ENCODE measurements at regions not wholly inside any gene's neighbourhood (a gene's known extent, or its start where the extent isn't known, plus 50 kb on each side); places are given as distances from the start of the nearest gene placed in this dataset.
"Not testable (repeated sequence)": the region's sequence is repeated elsewhere in the genome, so short reads cannot be mapped to it uniquely, and the experiment has no call there.

DNA sequence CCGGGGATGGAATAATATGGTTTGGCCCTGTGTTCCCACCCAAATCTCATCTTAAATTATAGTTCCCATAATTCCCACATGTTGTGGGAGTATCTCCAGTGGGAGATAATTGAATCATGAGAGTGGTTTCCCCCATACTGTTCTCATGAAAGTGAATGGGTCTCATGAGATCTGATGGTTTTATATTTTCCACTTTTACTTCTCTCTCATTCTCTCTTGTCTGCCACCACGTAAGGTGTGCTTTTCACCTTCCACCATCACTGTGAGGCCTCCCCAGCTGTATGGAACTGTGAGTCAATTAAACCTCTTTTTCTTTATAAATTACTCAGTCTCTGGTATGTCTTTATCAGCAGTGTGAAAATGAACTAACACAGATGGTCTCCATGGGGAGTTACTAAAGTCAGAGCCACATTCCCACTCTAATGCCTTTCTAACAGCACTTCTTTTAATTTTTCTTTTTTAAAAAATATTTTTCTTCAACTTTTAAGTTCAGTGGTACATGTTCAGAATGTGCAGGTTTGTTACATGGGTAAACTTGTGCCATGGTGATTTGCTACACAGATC is 306.6 kb downstream of the DTHD1 start:
- DNase-seq (ENCODE audit: low read depth in 2 of 2, low spot score in 1 of 2), result no peak

DNA sequence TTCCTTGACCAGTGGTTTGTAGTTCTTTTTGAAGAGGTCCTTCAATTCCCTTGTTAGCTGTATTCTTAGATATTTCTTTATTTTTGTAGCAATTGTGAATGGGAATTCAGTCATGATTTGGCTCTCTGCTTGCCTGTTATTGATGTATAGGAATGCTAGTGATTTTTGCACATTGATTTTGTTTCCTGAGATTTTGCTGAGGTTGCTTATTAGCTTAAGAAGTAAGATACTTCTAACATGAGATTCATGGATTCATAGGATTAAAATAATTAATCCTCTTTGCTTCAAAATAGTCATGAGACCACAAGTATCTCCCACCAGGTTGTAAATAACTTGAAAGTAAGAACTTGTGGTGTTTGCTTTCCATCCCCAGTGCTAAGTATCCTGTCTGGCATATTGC is 308.9 kb downstream of the DTHD1 start:
- no peak for DNase-seq (ENCODE audit: low read depth in 2 of 2, low spot score in 1 of 2)

DNA sequence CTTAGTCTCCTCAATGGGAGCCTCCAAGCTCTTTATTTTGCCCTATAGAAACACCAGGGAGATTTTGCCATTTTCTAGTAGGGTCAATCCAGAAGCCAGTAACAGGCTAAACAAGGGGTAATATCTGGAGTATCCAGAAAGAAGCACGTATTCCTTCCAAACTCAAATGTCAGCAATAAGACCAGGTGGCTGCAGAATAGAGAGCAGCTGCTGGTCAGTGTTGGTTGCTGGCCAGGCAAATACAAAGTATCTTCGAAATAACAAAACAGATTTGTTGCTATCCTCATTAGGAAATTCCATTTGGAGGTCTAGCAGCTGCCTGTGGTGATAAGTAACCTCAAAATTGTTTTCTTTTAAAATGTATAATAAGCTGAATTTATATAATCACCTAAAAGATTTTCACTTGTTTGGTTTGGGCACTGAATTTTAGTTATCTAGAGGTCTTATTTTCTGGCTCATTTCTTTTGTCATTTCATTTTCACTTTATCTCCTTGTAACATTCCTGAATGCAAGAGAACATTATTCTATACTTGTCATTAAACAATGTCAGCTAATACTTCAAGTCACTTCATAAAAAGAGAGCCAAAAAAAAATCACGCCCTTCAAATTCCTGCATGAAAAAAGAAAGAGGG is 320.6 kb downstream of the DTHD1 start:
- DNase-seq (ENCODE audit: low read depth in 2 of 2, low spot score in 1 of 2), result no peak

DNA sequence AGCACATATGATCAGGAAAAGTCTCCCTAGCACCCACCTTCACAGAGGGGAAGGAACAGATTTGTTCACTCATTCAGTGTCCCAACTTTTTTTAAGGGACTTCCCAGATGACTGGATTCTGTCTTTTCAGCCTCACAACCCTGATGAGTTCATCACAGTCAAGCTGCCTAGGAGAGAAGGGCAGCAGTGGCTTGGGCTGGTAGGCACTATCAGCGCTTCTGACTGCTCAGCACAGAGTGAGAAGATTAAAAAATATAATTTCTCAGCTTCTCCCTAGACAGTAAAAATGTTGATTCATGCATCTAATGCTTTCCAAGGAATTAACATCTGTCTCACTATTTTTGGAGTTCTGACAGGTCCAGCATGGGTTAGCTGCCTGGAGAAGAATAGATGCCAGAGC is 328.2 kb downstream of the DTHD1 start:
- DNase-seq (ENCODE audit: low read depth in 2 of 2, low spot score in 1 of 2), result no peak

DNA sequence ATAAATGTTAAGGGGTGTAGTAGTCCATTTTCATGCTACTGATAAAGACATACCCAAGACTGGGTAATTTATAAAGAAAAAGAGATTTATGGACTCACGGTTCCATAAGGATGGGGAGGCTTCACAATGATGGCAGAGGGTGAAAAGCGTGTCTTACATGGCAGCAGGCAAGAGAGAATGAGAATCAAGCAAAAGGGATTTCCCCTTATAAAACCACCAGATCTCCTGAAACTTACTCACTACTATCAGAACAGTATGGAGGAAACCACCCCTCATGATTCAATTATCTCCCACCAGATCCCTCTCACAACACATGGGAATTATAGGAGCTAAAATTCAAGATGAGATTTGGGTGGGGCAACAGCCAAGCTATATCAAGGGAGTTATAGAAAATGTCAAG is 329.2 kb downstream of the DTHD1 start:
- no peak for DNase-seq (ENCODE audit: low read depth in 2 of 2, low spot score in 1 of 2)

DNA sequence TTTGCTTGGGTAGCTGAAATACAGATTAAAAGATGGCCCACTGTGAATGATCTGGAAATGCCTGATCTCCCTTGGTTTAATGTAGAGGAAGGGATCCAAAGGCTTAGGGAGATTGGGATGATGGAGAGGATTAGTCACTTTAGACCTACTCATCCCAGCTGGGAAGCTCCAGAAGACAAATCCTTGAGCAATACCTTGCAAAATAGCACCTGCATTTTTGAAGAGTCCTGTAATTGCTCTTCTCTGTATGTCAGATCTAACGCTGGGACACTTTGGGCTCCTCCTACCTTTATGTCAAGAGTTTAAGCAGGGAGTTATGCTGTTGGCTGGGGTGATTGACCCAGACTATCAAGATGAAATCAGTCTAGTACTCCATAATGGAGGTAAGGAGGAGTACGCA is 331.7 kb downstream of the DTHD1 start:
- not testable (repeated sequence) for DNase-seq (ENCODE audit: low read depth in 2 of 2, low spot score in 1 of 2)

DNA sequence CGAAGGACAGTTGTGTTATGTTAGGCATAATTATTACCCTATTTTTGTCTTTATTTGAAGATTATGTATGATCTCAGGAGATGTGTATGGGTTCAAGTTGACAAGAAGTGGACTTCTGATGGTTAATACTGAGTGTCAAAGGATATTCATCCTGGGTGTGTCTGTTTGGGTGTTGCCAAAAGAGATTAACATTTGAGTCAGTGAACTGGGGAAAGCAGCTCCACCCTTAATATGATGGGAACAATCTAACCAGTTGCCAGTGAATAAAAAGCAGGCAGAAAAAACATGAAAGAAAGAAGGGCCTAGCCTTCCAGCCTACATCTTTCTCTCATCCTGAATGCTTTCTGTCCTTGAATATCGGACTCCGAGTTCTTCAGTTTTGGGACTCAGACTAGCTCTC is 332.6 kb downstream of the DTHD1 start:
- no peak for DNase-seq (ENCODE audit: low read depth in 2 of 2, low spot score in 1 of 2)

DNA sequence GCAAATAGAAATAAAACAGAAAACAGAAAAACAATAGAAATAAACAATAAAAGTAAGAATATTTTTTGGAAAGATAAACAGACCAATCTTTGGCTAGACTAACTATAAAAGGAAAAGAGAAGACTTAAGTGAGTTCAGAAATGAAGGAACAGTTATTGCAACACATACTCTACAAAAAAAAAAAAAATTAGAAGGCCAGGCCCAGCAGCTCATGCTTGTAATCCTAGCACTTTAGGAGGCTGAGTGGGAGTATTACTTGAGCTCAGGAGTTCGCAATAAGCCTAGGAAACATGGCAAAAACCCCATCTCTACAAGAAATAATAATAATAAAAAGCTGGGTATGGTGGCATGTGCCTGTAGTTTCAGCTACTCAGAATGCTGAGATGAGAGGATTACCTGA is 336.7 kb downstream of the DTHD1 start:
- DNase-seq (ENCODE audit: low read depth in 2 of 2, low spot score in 1 of 2), result no peak

DNA sequence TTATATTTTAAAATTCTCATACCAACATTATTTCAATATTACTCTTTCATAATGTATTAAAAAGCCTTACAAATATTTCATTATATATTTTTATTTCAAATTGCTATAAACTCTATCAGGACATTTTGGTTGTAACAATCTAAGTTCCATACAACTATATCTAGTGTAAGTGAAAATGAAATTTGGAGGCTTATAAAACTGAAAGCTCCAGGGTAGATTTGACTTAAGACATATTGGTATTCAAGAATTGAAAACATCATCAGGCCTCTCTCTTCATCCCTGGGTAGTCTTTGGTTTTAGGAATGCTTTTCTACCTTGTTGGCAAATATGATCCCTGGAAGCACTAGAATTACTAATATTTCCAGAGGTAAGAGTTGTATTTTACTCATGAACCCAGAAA is 342.6 kb downstream of the DTHD1 start:
- DNase-seq (ENCODE audit: low read depth in 2 of 2, low spot score in 1 of 2), result no peak

DNA sequence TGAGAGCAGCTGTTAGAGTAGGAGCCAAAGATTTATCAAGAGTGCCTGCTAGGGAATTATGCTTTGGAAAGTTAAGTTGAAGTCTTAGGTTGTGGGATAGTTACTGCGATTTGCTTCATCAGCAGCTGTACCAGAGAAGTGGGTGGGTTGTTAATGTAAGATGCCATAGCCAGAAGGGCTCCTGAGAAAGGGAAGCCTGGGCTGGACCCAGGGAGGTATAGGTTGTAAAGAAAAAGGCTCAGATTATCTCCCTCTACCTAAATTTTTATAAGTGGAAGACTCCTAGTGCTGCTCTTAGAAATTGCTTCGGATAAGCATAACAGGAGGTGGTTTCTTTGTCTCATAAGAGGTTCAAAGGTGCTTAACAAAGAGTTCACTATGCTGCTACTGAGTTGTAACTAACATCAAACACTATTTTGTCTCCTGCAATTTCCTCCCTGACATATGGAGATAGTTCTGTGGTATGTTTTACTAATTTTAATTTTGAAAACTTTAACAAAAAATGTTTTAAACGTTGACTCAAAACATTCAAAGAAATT is 356.9 kb downstream of the DTHD1 start:
- no peak for DNase-seq (ENCODE audit: low read depth in 2 of 2, low spot score in 1 of 2)

DNA sequence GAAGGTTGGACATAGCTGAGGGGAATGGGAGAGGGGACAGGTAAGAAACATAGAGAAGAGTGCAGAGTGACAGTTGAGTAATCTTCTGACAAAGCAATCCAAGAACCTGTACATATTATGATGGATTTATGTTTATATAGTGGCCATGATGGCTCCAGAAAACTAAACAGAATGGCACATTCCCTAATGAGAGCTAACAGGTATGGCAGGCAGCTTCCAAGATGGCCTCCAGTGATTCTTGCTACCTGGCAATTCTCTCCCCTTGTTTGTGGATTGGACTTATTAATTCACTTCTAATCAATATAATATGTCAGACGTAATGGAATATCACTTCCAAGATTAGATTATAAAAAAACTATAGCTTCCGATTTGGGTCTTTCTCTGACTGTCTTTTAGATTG is 359.5 kb downstream of the DTHD1 start:
- no peak for DNase-seq (ENCODE audit: low read depth in 2 of 2, low spot score in 1 of 2)

DNA sequence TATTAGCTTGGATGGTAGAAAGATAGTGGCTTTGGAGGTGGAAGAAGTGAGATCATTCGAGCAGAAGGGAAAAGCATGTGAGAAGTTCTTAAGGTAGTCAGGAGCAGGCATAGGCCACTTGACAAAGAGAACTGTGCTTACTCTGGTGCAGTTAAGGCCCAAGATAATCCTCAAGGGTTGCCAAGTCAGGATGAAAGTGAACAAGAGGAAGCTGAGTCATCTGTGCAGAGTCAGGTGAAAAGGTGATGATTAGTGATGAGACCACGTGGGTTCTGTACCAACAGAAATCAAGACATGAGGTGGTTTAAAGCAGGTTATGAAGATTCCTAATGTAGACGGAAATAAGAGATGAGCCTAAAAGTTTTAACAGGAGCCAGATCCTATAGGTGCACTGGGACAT is 369.8 kb downstream of the DTHD1 start:
- DNase-seq (ENCODE audit: low read depth in 2 of 2, low spot score in 1 of 2), result no peak

DNA sequence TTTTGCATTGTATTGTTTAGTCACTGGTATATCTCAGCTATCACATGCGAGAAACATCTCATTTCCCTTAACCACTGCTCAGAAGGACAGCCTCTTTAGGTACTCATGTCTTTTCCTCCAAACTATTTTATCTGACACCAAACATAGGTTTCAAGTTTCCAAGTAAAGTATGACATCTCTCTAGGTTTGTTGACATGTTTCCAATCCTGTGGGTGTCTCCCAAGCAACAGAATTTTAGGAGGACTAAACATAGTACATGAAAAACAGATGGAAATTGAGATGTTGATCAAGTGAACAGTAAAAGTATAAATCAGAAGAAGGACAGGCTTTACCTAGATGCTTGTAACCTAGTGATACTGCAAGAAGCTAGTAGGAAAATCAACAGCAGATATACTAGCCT is 371.4 kb downstream of the DTHD1 start:
- DNase-seq (ENCODE audit: low read depth in 2 of 2, low spot score in 1 of 2), result no peak

DNA sequence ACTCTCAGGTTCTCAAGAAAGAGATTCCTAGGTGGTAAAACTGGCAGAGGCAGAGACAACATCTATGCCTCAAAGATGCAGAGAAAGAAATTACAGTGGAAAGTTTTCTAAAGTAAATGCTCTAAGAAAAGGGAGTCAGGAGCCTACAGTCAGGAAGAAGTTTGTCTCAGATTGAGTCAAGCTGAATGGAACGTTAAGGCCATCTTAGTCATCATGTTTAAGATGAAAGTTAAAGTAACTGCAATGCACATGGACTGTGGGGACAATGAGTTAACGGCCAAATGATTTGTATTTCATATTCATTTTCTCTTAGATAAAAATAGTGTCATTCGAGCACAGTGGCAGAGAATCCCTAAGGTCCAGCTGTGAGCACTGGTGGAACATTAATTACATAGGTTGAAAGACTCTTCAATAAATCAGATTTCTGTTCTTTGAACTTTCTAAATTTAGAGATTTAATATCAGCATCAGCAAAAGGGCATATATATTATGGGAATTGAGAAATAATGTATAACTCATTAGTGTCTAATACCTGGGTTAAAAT is 384.6 kb downstream of the DTHD1 start:
- DNase-seq (ENCODE audit: low read depth in 2 of 2, low spot score in 1 of 2), result no peak

DNA sequence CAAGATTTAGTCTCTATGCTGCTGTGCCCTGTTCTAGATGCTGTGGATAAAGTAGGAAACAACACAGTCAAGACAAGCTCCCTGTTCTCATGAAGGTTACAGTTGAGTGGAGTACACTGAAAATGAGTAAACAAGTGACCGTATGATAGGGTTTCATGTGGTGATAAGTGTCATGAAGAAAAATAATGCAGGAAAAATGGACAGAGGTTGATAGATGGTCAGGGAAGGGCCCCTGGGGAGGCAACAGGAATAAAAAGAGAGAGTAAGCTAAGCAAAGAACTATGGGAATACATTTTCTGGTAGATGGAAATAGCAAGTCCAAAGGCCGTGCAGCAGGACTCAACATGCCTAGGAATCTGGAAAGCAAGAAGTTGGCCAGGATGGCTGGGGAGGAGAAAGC is 394.0 kb downstream of the DTHD1 start:
- DNase-seq (ENCODE audit: low read depth in 2 of 2, low spot score in 1 of 2), result no peak

DNA sequence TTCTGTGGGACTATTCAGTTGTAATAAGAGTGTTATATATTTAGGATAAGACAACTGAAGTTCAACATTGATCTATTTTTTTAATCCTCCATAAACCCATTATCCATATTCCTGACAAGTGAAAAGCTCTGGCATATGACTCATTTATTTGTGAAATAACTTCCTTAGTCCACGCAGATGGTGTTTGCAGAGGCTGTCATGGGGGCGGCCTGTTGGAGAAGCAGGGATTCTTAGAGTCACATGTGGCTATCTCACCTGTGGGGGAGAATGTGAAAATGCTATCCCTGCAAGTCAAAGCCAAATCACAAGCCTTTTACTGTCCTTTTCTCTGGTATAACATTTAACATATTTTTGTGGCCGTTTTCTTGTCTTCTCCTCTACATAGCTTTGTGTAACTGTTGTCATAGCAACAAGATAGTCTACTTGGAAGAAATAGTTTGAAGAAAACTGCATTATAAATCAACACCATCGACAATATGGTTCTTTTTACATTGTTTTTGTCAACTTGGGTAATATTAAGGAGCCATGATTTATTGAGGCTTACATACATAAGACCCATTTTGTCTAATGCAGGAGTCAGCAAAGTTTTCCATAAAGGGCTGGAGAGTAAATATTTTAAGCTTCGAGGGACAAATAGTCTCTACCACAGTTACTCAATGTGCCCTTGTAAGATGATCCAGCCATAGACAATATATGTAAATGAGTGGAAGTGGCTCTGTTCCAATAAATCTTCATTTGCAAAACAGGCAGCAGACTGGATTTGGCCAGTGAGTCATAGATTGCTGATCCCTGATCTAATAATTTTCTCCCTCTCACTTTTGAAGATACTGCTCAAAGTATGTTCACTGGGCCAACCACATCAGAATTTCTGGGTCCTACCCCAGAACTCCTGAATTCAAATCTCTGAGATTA is 395.0 kb downstream of the DTHD1 start:
- DNase-seq (ENCODE audit: low read depth in 2 of 2, low spot score in 1 of 2), result no peak

DNA sequence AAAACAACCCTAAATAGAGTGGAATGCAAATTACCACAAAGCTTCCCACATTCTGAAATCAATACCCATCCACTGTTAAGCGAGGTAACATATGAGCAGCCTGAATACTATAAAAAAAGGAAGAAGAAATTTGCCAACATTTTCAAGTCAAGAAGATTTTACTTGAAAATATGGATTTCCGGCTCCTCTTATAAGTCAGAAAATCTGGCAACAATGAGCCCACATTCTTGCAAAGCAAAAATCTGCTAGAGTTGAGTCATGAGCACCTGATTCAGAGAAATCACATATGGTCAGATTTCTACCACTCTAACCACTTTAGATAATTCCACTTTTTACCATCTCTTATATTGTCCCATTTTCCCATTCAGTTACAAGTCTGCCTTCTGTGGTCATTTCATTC is 395.7 kb downstream of the DTHD1 start:
- DNase-seq (ENCODE audit: low read depth in 2 of 2, low spot score in 1 of 2), result no peak

DNA sequence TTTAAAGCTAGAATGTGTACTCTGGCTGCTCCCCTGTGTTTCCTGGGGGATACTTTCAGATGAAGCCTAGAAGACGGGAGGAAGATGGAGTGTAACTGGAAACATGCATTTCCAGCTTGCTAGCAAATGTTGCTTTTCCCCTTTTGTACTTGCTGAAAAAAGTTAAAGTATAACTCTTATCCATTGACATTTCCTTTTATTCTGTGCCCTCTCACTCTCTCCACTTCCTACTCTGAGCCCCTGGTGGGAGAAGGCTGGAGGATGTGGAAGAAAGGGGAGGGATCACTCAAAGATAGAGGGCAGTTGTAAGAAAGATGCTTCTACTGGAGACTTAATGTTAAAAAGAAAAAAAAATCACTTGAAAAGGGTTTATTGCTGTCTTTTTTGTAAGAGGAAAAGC is 396.5 kb downstream of the DTHD1 start:
- no peak for DNase-seq (ENCODE audit: low read depth in 2 of 2, low spot score in 1 of 2)

DNA sequence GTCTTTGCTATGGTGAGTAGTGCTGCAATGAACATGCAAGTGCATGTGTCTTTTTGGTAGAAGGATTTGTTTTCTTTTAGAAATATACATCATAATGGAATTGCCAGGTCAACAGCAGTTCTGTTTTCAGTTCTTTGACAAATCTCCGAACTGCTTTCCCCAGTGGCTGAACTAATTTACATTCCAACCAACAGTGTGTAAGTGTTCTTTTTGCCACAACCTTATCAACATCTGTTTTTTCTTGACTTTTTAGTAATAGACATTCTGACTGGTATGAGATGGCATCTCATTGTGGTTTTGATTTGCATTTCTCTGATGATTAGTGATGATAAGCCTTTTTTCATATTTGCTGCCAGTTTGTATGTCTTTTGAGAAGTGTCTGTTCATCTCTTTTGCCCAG is 406.3 kb downstream of the DTHD1 start:
- no peak for DNase-seq (ENCODE audit: low read depth in 2 of 2, low spot score in 1 of 2)

DNA sequence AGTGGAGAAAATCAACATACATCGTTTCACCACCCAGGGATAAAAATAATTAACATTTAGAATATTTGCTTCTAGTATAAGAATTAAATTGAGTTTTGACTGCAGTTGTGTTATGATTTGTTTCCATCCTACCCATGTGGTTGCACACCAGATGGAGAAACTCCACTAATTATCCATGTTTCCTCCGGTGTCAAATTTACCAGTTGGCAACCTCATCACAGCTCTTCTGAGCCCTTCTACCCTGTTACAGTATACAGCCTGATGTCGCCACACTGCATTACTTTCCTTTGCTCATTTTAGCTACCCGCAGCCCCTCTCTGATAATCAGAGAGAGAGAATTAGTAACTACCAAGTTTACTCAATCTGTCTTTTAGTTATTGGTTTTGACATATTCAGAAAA is 411.2 kb downstream of the DTHD1 start:
- no peak for DNase-seq (ENCODE audit: low read depth in 2 of 2, low spot score in 1 of 2)

DNA sequence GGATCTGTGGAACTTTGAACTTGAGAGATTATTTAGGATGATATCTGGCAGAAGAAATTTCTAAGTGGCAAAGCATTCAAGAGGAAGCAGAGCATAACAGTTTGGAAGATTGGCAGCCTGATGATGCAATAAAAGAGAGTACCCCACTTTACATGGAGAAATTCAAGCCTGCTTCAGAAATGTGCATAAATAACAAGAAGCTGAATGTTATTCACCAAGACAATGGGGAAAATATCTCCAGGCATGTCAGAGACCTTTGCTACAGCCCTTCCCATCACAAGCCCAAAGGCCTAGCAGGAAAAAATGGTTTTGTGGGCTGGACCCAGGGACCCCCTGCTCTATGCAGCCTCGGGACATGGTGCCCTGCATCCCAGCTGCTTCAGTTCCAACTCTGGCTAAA is 420.8 kb downstream of the DTHD1 start:
- no peak for DNase-seq (ENCODE audit: low read depth in 2 of 2, low spot score in 1 of 2)

DNA sequence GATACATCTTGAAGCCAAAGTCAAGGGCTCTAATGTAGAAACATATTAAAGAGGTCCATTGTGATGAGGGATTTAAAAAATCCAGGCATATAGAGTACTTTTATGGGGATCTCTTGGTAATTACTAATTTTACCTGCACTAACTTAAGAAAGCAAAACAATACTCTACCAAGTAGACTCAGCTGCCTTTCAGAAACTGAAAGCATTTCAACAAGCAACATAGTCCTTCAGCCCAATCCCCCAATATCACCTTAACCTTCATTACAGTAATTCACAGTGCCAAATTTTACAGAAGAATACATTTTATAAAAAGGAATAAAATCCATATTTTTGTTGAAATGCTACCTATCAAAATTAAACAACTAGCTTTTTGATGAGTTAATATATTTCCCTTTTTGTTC is 422.9 kb downstream of the DTHD1 start:
- DNase-seq (ENCODE audit: low read depth in 2 of 2, low spot score in 1 of 2), result no peak
